ENCODE measurements at regions not wholly inside any gene's neighbourhood (a gene's known extent, or its start where the extent isn't known, plus 50 kb on each side); places are given as distances from the start of the nearest gene placed in this dataset.

DNA sequence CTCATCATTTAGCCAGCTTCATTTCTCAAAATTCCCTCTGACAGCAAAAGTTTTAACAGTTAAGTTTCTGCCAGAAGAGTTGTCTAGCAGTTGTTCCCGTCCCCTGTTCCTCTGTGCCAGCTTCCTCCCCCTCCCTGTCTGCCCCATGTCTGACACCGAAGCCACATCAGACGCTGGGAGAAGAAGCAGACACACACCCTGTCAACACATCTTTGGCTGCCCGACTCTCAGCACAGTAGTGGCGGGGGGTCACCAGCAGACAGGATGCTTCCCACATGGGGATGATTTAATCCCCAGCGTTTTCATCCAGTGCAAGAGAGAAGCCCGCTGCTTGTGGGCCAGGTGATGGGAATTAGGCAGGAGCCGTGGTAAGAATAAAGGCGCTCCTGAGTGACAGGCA, 379.4 kb upstream of the RUNX1 start:
- H3K4me3 ChIP-seq (ENCODE audit: low read depth, low read length) = no peak overlapping the region
- no peak for DNase-seq (ENCODE audit: low read depth)
- TF ChIP-seq, protein P1, sequence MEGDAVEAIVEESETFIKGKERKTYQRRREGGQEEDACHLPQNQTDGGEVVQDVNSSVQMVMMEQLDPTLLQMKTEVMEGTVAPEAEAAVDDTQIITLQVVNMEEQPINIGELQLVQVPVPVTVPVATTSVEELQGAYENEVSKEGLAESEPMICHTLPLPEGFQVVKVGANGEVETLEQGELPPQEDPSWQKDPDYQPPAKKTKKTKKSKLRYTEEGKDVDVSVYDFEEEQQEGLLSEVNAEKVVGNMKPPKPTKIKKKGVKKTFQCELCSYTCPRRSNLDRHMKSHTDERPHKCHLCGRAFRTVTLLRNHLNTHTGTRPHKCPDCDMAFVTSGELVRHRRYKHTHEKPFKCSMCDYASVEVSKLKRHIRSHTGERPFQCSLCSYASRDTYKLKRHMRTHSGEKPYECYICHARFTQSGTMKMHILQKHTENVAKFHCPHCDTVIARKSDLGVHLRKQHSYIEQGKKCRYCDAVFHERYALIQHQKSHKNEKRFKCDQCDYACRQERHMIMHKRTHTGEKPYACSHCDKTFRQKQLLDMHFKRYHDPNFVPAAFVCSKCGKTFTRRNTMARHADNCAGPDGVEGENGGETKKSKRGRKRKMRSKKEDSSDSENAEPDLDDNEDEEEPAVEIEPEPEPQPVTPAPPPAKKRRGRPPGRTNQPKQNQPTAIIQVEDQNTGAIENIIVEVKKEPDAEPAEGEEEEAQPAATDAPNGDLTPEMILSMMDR (IDR thresholded peaks at IDR 0.05; ENCODE audit: control insufficient read depth, extremely low read depth, insufficient read depth) = no peak

DNA sequence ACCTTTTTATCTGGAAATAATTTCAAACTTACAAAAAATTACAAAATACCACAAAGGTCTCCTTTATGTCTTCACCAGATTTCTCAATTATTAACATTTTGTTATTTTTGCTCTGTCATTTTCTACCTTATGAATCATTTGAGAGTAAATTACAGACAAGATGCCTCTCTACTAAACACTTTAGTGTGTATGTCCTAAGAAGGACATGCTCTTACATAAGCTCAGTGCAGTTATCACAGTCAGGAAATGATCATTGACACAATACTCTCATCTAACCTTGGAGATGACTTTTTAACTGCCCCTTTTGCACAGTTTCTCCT, 378.9 kb upstream of the RUNX1 start:
- TF ChIP-seq, protein P1 (IDR thresholded peaks at IDR 0.05; ENCODE audit: control insufficient read depth, extremely low read depth, insufficient read depth) = no peak
- no peak for DNase-seq (ENCODE audit: low read depth)
- no peak overlapping the region for H3K4me3 ChIP-seq (ENCODE audit: low read depth, low read length)

GRCh38 chr21:35427320-35428000, 378.4 kb upstream of the RUNX1 start:
- no peak for DNase-seq (ENCODE audit: low read depth)
- TF ChIP-seq, protein P1 (IDR thresholded peaks at IDR 0.05; ENCODE audit: control insufficient read depth, extremely low read depth, insufficient read depth) = no peak
- H3K4me3 ChIP-seq (ENCODE audit: low read depth, low read length) = no peak overlapping the region

DNA sequence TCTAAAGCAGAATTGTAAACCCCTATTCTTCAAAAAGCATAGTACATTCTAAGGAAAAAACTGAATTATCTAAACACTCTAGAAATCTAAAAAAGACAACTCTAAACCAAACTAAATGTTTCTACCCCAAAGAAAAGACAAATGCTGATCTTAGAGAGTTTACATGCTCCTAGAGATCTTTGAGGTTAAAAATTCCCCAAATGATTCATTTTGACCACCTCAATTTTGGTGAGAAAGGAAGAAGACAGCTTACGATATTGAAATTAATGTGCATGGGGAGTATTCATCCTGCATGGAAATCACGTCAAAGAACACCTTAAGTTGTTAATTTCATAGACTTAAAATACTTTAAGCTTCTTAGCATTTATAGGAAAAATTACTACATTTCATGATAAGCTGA, 377.8 kb upstream of the RUNX1 start:
- TF ChIP-seq, protein P1 (IDR thresholded peaks at IDR 0.05; ENCODE audit: control insufficient read depth, extremely low read depth, insufficient read depth) = no peak
- DNase-seq (ENCODE audit: low read depth) = no peak
- no peak overlapping the region for H3K4me3 ChIP-seq (ENCODE audit: low read depth, low read length)

GRCh38 chr21:35426469-35426868, 377.4 kb upstream of the RUNX1 start:
- TF ChIP-seq, protein P1 (IDR thresholded peaks at IDR 0.05; ENCODE audit: control insufficient read depth, extremely low read depth, insufficient read depth) = no peak
- no peak overlapping the region for H3K4me3 ChIP-seq (ENCODE audit: low read depth, low read length)
- DNase-seq (ENCODE audit: low read depth) = no peak

- TF ChIP-seq, protein P1 (IDR thresholded peaks at IDR 0.05; ENCODE audit: control insufficient read depth, extremely low read depth, insufficient read depth) = no peak
- DNase-seq (ENCODE audit: low read depth) = no peak
Observed at GRCh38 chr21:35424122-35424521, 375.0 kb upstream of the RUNX1 start.

DNA sequence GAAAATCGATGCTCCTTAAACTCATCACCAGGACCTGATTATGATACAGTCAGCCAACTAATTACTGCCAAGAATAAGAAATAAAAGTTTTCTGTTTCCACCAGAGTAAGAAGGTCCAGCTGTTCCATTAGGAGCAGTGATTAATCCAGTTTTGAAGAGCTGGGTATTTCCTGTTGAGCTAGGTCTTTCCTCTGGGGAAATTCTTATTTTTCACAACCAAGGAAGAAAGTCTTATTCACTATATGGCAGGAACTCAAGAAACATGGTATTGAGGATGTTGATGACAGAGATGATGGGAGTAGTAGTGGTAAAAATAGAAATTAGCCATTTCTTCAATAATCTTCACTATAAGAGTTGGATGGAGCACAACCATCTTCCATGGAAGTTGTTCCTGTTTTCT, 374.6 kb upstream of the RUNX1 start:
- H3K4me3 ChIP-seq (ENCODE audit: low read depth, low read length) = no peak overlapping the region
- no peak for DNase-seq (ENCODE audit: low read depth)
- TF ChIP-seq, protein P1 (IDR thresholded peaks at IDR 0.05; ENCODE audit: control insufficient read depth, extremely low read depth, insufficient read depth) = no peak

More at GRCh38 chr21:35424122-35424521, 375.0 kb upstream of the RUNX1 start:
- no peak overlapping the region for H3K4me3 ChIP-seq (ENCODE audit: low read depth, low read length)
